Activated T-cell treated with anti-CD3 and anti-CD28 coated beads, Interleukin-2, amount 50 U/mL, for 4 hours (primary cell): ENCODE measurements at regions not wholly inside any gene's neighbourhood (a gene's known extent, or its start where the extent isn't known, plus 50 kb on each side); places are given as distances from the start of the nearest gene placed in this dataset.
"Not testable (repeated sequence)": the region's sequence is repeated elsewhere in the genome, so short reads cannot be mapped to it uniquely, and the experiment has no call there.

Source experiments
- ATAC-seq, 2 donors: fragments of 200-7000 bp; cut with Tn5 transposase; one replicate each; pipeline ENCODE4 v1.10.0; 2021
- DNase-seq: peaks from one replicate; pipeline ENCODE4 v3.0.0-alpha.2; 2020
- H3K27me3 Mint-ChIP-seq: one replicate; pipeline ENCODE4 v1.8.0; 2021; ENCODE audit warnings: low read depth, mixed read lengths
- H3K36me3 Mint-ChIP-seq: one replicate; pipeline ENCODE4 v1.8.0; 2022; ENCODE audit warnings: mixed read lengths; ENCODE audit not compliant: insufficient read depth
- H3K4me1 Mint-ChIP-seq: one replicate; pipeline ENCODE4 v1.8.0; 2021; ENCODE audit warnings: low read depth, mixed read lengths
- H3K4me3 Mint-ChIP-seq: one replicate; pipeline ENCODE4 v1.8.0; 2021; ENCODE audit warnings: mild to moderate bottlenecking, moderate library complexity, mixed read lengths
- H3K9me3 Mint-ChIP-seq: one replicate; pipeline ENCODE4 v1.8.0; 2021; ENCODE audit warnings: mixed read lengths

DNA sequence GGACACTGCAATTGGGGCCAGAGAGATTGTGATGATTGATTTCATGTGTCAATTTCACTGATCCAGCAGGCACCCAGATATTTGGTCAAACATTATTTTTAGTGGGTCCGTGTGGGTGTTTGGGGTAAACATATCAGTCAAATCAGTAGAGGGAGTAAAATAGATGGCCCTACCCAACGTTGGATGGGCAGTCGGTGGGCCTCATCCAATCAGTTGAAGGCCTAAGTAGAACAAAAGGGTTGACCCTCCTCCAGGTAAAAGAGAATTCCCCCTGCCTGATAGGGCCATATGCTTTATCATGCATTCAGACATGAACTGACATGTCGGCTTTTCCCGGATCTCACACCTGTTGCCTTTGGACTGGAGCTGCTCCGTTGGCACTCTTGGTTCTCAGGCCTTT is 195.1 kb upstream of the CAND1 start:
- peaks cover 25% of the 10 kb centered on the region for H3K27me3 Mint-ChIP-seq

GRCh38 chr12:67077617-67078016 is 191.5 kb upstream of the CAND1 start:
- ATAC-seq (peak; percentile 73 to 88), DNase-seq (no peak)

More for the DNA sequence above, 195.1 kb upstream of the CAND1 start:
- no peak overlapping the region for H3K4me3 Mint-ChIP-seq
- DNase-seq (no peak), ATAC-seq (no peak)
- H3K36me3 Mint-ChIP-seq: no peaks in the 10 kb centered on the region
- peaks cover 10% of the 10 kb centered on the region for H3K4me1 Mint-ChIP-seq
- H3K9me3 Mint-ChIP-seq: no peaks in the 10 kb centered on the region

GRCh38 chr12:67078957-67079356 is 190.2 kb upstream of the CAND1 start:
- H3K36me3 Mint-ChIP-seq: no peaks in the 10 kb centered on the region
- H3K9me3 Mint-ChIP-seq: no peaks in the 10 kb centered on the region
- no peak overlapping the region for H3K4me3 Mint-ChIP-seq
- H3K27me3 Mint-ChIP-seq: peaks cover 15% of the 10 kb centered on the region
- ATAC-seq (no peak), DNase-seq (no peak)
- H3K4me1 Mint-ChIP-seq: peaks cover 5% of the 10 kb centered on the region

More at GRCh38 chr12:67077617-67078016, 191.5 kb upstream of the CAND1 start:
- H3K27me3 Mint-ChIP-seq: peaks cover 10% of the 10 kb centered on the region
- no peaks in the 10 kb centered on the region for H3K9me3 Mint-ChIP-seq
- no peaks in the 10 kb centered on the region for H3K36me3 Mint-ChIP-seq
- peaks cover 5% of the 10 kb centered on the region for H3K4me1 Mint-ChIP-seq
- H3K4me3 Mint-ChIP-seq: no peak overlapping the region

- Mint-ChIP-seq H3K4me1 (peaks cover 5% of the 10 kb centered on the region), H3K4me3 (no peak overlapping the region), H3K27me3 (peaks cover 13% of the 10 kb centered on the region), H3K36me3 (no peaks in the 10 kb centered on the region), H3K9me3 (no peaks in the 10 kb centered on the region)
- ATAC-seq (no peak), DNase-seq (no peak)
Observed at GRCh38 chr12:67080637-67081036, 188.5 kb upstream of the CAND1 start.

DNA sequence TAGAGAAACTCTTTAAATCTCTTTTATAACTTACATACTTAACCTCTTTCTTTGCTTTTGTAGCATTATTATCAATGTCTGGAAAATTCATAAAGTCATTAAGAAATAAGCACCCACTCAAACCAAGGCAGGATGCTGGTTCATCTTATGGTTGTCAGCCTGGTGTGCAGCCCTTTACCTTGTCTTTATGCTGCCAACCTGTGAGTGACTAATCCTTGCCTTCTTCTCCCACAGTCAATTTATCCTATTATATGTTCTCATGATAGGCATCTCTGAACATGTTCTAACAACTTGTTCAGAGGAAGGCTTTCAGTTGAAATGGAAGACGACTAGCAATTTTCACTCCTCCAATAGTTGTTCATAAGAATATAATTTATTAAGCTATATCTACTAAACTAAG is 186.9 kb upstream of the CAND1 start:
- DNase-seq: no peak
- Mint-ChIP-seq H3K9me3 (no peaks in the 10 kb centered on the region), H3K27me3 (peaks cover 13% of the 10 kb centered on the region), H3K36me3 (no peaks in the 10 kb centered on the region), H3K4me1 (peaks cover 5% of the 10 kb centered on the region), H3K4me3 (no peak overlapping the region)
- ATAC-seq: peak in 1 of 2 donors; percentile 67

GRCh38 chr12:67085699-67086098 is 183.5 kb upstream of the CAND1 start:
- H3K4me3 Mint-ChIP-seq: no peak overlapping the region
- H3K4me1 Mint-ChIP-seq: peaks cover 5% of the 10 kb centered on the region
- peaks cover 15% of the 10 kb centered on the region for H3K27me3 Mint-ChIP-seq
- DNase-seq: no peak
- no peak for ATAC-seq
- H3K9me3 Mint-ChIP-seq: no peaks in the 10 kb centered on the region
- no peaks in the 10 kb centered on the region for H3K36me3 Mint-ChIP-seq

- DNase-seq (no peak), ATAC-seq (no peak)
- H3K4me1 Mint-ChIP-seq: peaks cover 5% of the 10 kb centered on the region
- H3K9me3 Mint-ChIP-seq: no peaks in the 10 kb centered on the region
- H3K4me3 Mint-ChIP-seq: no peak overlapping the region
- peaks cover 15% of the 10 kb centered on the region for H3K27me3 Mint-ChIP-seq
- H3K36me3 Mint-ChIP-seq: no peaks in the 10 kb centered on the region
Observed at GRCh38 chr12:67086116-67086515, 183.0 kb upstream of the CAND1 start.

DNA sequence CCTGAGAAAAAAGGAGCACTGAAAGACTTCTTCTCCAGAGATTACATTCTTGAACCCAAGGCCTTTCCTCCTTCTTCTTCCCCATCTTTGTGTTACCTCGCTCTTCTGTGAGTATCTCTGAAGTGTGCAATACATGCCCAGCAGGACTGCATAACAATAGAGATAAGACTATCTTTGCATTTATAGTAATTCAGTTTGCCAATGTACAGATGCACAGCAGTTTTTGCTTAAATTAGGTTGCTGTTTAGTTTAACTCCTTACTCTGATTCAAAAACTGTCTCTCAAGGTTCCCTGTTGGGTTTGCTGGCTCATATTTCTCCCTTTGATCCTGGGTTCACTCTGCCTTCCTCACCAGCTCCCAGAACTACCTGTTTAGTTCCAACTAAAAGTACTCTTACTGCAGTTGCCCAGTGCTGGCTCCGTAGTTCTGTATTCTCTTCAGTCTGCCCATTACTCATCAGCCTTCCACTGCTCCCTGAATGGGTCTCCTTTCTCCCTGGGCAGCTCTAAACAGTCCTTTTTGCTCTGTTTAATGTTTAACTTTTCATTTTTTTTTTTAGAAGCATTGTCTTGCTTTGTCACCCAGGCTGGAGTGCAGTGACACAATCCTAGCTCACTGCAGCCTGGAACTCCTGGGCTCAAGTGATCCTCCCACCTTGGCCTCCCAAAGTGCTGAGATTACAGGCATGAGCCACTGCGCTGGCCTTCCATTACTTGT is 180.6 kb upstream of the CAND1 start:
- Mint-ChIP-seq H3K36me3 (no peaks in the 10 kb centered on the region), H3K4me1 (no peaks in the 10 kb centered on the region), H3K9me3 (no peaks in the 10 kb centered on the region), H3K4me3 (no peak overlapping the region), H3K27me3 (peaks cover 18% of the 10 kb centered on the region)
- DNase-seq: no peak
- ATAC-seq: no peak

GRCh38 chr12:67091204-67091603 is 178.0 kb upstream of the CAND1 start:
- H3K27me3 Mint-ChIP-seq: peaks cover 7% of the 10 kb centered on the region
- H3K9me3 Mint-ChIP-seq: no peaks in the 10 kb centered on the region
- ATAC-seq (no peak), DNase-seq (no peak)
- H3K36me3 Mint-ChIP-seq: no peaks in the 10 kb centered on the region
- H3K4me3 Mint-ChIP-seq: no peak overlapping the region
- no peaks in the 10 kb centered on the region for H3K4me1 Mint-ChIP-seq

GRCh38 chr12:67091678-67092077 is 177.5 kb upstream of the CAND1 start:
- Mint-ChIP-seq H3K36me3 (no peaks in the 10 kb centered on the region), H3K4me3 (no peak overlapping the region), H3K4me1 (no peaks in the 10 kb centered on the region), H3K27me3 (peaks cover 7% of the 10 kb centered on the region), H3K9me3 (no peaks in the 10 kb centered on the region)
- DNase-seq (no peak), ATAC-seq (no peak)

DNA sequence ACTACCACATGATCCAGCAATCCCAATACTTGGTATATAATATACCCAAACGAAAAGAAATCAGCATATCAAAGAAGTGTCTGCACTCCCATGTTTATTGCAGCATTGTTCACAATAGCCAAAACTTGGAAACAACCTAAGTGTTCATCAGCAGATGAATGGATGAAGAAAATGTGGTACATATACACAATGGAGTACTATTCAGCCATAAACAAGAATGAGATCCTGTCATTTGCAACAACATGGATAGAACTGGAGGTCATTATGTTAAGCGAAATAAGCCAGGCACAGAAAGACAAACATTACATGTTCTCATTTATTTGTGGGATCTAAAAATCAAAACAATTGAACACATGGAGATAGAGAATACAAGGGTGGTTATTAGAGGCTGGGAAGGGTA is 176.2 kb upstream of the CAND1 start:
- not testable (repeated sequence) for ATAC-seq, H3K36me3 Mint-ChIP-seq, H3K9me3 Mint-ChIP-seq, DNase-seq, H3K4me1 Mint-ChIP-seq, H3K4me3 Mint-ChIP-seq
- H3K27me3 Mint-ChIP-seq: peaks cover 11% of the 10 kb centered on the region

- Mint-ChIP-seq H3K36me3 (no peaks in the 10 kb centered on the region), H3K4me1 (no peaks in the 10 kb centered on the region), H3K27me3 (peaks cover 7% of the 10 kb centered on the region), H3K9me3 (peaks cover 2% of the 10 kb centered on the region), H3K4me3 (no peak overlapping the region)
- DNase-seq: no peak
- no peak for ATAC-seq
Observed at GRCh38 chr12:67096533-67097318, 172.4 kb upstream of the CAND1 start.

DNA sequence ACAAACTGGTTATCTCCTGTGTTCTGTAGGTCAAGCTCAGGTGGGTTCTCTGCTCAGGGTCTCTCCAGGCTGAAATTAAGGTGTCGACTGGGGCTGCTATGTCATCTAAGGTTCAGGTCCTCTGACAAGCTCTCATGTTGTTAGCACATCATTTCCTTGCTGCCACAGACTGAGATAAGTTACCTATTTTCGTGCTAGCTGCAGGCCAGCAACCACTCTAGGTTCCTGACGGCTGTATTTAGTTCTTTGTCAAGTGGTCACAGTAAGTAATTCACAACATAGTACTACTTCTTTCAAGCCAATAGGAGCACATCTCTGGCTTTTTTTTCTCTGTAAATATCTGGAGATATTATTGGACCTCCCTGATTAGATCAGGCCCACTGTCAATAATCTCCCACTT is 169.3 kb upstream of the CAND1 start:
- ATAC-seq: no peak
- Mint-ChIP-seq H3K27me3 (peaks cover 4% of the 10 kb centered on the region), H3K9me3 (peaks cover 8% of the 10 kb centered on the region), H3K36me3 (no peaks in the 10 kb centered on the region), H3K4me3 (no peak overlapping the region), H3K4me1 (no peaks in the 10 kb centered on the region)
- no peak for DNase-seq

DNA sequence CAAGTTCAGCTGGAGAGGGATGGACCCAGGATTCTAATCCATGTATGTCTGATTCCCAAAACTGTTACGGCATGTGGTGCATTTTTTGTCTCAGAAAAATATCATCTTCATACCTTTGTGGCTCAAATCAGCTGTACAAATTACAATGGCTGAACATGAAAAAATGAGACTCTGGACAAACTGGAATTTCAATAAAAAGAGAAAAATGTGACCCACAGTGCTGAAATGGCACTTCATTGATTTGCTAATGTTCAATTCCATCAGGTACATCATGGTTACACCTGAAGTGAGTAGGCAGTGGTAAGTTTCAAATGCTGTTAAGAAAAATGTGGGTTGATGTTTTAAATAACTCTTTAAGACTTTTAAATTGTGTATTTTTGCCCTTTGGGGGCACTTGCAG is 165.6 kb upstream of the CAND1 start:
- Mint-ChIP-seq H3K36me3 (peaks cover 2% of the 10 kb centered on the region), H3K4me1 (no peaks in the 10 kb centered on the region)
- ATAC-seq: no peak

GRCh38 chr12:67107235-67107634 is 161.9 kb upstream of the CAND1 start:
- H3K4me1 Mint-ChIP-seq: no peaks in the 10 kb centered on the region
- H3K4me3 Mint-ChIP-seq: no peak overlapping the region
- ATAC-seq: no peak
- H3K9me3 Mint-ChIP-seq: peaks cover 32% of the 10 kb centered on the region
- DNase-seq: no peak
- H3K27me3 Mint-ChIP-seq: peaks cover 9% of the 10 kb centered on the region
- peaks cover 2% of the 10 kb centered on the region for H3K36me3 Mint-ChIP-seq

More for the DNA sequence above, 165.6 kb upstream of the CAND1 start:
- no peak for DNase-seq
- H3K9me3 Mint-ChIP-seq: peaks cover 36% of the 10 kb centered on the region
- H3K4me3 Mint-ChIP-seq: no peak overlapping the region
- no peaks in the 10 kb centered on the region for H3K27me3 Mint-ChIP-seq
